Keratinocyte (primary cell): ENCODE measurements at regions not wholly inside any gene's neighbourhood (a gene's known extent, or its start where the extent isn't known, plus 50 kb on each side); places are given as distances from the start of the nearest gene placed in this dataset.

Experiments
- CTCF ChIP-seq, 3 experiments: IDR thresholded peaks in 1 of 3; conservative IDR thresholded peaks in 1 of 3; optimal IDR thresholded peaks in 1 of 3; 2 replicates in 2 of 3; 3 replicates in 1 of 3; pipeline versions ENCODE3 to v1.5.1; 2011; ENCODE audit warnings: low read length in 3 of 3, mild to moderate bottlenecking in 3 of 3, moderate library complexity in 2 of 3, control low read depth in 1 of 3, inconsistent platforms in 1 of 3; ENCODE audit not compliant: insufficient read depth in 2 of 3; ENCODE audit errors: extremely low read depth in 1 of 3
- EZH2 ChIP-seq: IDR thresholded peaks from one replicate; pipeline ENCODE4 v1.6.1; 2012; ENCODE audit warnings: inconsistent platforms, mild to moderate bottlenecking, low read length, moderate library complexity

- TF ChIP-seq EZH2 (no peak), CTCF (optimal IDR thresholded peaks at IDR 0.05 in 1 of 3, IDR thresholded peaks at IDR 0.05 in 1 of 3, conservative IDR thresholded peaks at IDR 0.05 in 1 of 3; ENCODE audit: extremely low read depth in 1 of 3, insufficient read depth in 2 of 3, low read length in 3 of 3) (no peak)
Measured at GRCh38 chr13:50693727-50694126, 149.8 kb downstream of the DLEU7 start.
